ENCODE measurements at regions not wholly inside any gene's neighbourhood (a gene's known extent, or its start where the extent isn't known, plus 50 kb on each side); places are given as distances from the start of the nearest gene placed in this dataset.

- FAIRE-seq (no peak), DNase-seq (ENCODE audit: insufficient read length, low spot score) (no peak)
Measured at GRCh38 chr5:167763772-167764171, 527.7 kb upstream of the WWC1 start.

- DNase-seq (ENCODE audit: insufficient read length, low spot score) (no peak), FAIRE-seq (no peak)
Measured at GRCh38 chr5:167764641-167765289, 526.7 kb upstream of the WWC1 start.

- DNase-seq (ENCODE audit: insufficient read length, low spot score) (no peak), FAIRE-seq (no peak)
Measured at GRCh38 chr5:167765352-167765751, 526.1 kb upstream of the WWC1 start.

- FAIRE-seq (no peak), DNase-seq (ENCODE audit: insufficient read length, low spot score) (no peak)
Measured at GRCh38 chr5:167766957-167767356, 524.5 kb upstream of the WWC1 start.

- FAIRE-seq: no peak
Measured at GRCh38 chr5:167767795-167768194, 523.6 kb upstream of the WWC1 start.

GRCh38 chr5:167769846-167770413 is 521.5 kb upstream of the WWC1 start:
- FAIRE-seq (no peak), DNase-seq (ENCODE audit: insufficient read length, low spot score) (no peak)

More at GRCh38 chr5:167767795-167768194, 523.6 kb upstream of the WWC1 start:
- no peak for DNase-seq (ENCODE audit: insufficient read length, low spot score)

GRCh38 chr5:167770461-167770860 is 521.0 kb upstream of the WWC1 start:
- DNase-seq (ENCODE audit: insufficient read length, low spot score): no peak
- FAIRE-seq: no peak

- DNase-seq (ENCODE audit: insufficient read length, low spot score) (no peak), FAIRE-seq (no peak)
Measured at GRCh38 chr5:167771571-167771970, 519.9 kb upstream of the WWC1 start.

- no peak for DNase-seq (ENCODE audit: insufficient read length, low spot score)
- FAIRE-seq: no peak
Measured at GRCh38 chr5:167773668-167774301, 517.7 kb upstream of the WWC1 start.

- FAIRE-seq (no peak), DNase-seq (ENCODE audit: insufficient read length, low spot score) (no peak)
Measured at GRCh38 chr5:167777746-167778145, 513.7 kb upstream of the WWC1 start.

GRCh38 chr5:167778228-167778627 is 513.2 kb upstream of the WWC1 start:
- no peak for DNase-seq (ENCODE audit: insufficient read length, low spot score)
- no peak for FAIRE-seq

- DNase-seq (ENCODE audit: insufficient read length, low spot score) (no peak), FAIRE-seq (no peak)
Measured at GRCh38 chr5:167779644-167780043, 511.8 kb upstream of the WWC1 start.

- no peak for DNase-seq (ENCODE audit: insufficient read length, low spot score)
- no peak for FAIRE-seq
Measured at GRCh38 chr5:167780177-167780576, 511.3 kb upstream of the WWC1 start.

- no peak for FAIRE-seq
- DNase-seq (ENCODE audit: insufficient read length, low spot score): no peak
Measured at GRCh38 chr5:167783145-167783817, 508.2 kb upstream of the WWC1 start.

GRCh38 chr5:167785106-167785505 is 506.3 kb upstream of the WWC1 start:
- no peak for DNase-seq (ENCODE audit: insufficient read length, low spot score)

GRCh38 chr5:167785901-167786300 is 505.5 kb upstream of the WWC1 start:
- no peak for FAIRE-seq
- no peak for DNase-seq (ENCODE audit: insufficient read length, low spot score)

More at GRCh38 chr5:167785106-167785505, 506.3 kb upstream of the WWC1 start:
- FAIRE-seq: no peak

- DNase-seq (ENCODE audit: insufficient read length, low spot score): no peak
- FAIRE-seq: no peak
Measured at GRCh38 chr5:167786871-167787578, 504.4 kb upstream of the WWC1 start.

- no peak for FAIRE-seq
- DNase-seq (ENCODE audit: insufficient read length, low spot score): no peak
Measured at GRCh38 chr5:167790045-167790444, 501.4 kb upstream of the WWC1 start.

- DNase-seq (ENCODE audit: insufficient read length, low spot score) (no peak), FAIRE-seq (no peak)
Measured at GRCh38 chr5:167790462-167791260, 500.8 kb upstream of the WWC1 start.

GRCh38 chr5:167792514-167792913 is 498.9 kb upstream of the WWC1 start:
- DNase-seq (ENCODE audit: insufficient read length, low spot score) (no peak), FAIRE-seq (no peak)
